HFFc6 (cell line): ENCODE measurements at regions not wholly inside any gene's neighbourhood (a gene's known extent, or its start where the extent isn't known, plus 50 kb on each side); places are given as distances from the start of the nearest gene placed in this dataset.

Experiments
- DNase-seq: peaks from one replicate; pipeline ENCODE4 v3.0.0-alpha.2; 2018
- H3K27ac Mint-ChIP-seq: 2 replicates; pipeline ENCODE4 v1.8.0; 2020; ENCODE audit warnings: mild to moderate bottlenecking, mixed read lengths
- H3K27me3 Mint-ChIP-seq: 2 replicates; pipeline ENCODE4 v1.8.0; 2021; ENCODE audit warnings: mild to moderate bottlenecking, moderate library complexity, mixed read lengths; ENCODE audit not compliant: insufficient read depth
- H3K36me3 Mint-ChIP-seq: 2 replicates; pipeline ENCODE4 v1.8.0; 2021; ENCODE audit warnings: low read depth, mixed read lengths
- H3K4me1 Mint-ChIP-seq: 2 replicates; pipeline ENCODE4 v1.8.0; 2020; ENCODE audit warnings: low read depth, mixed read lengths
- H3K4me3 Mint-ChIP-seq: 2 replicates; pipeline ENCODE4 v1.8.0; 2020; ENCODE audit warnings: mild to moderate bottlenecking, moderate library complexity, mixed read lengths
- H3K9me3 Mint-ChIP-seq: 2 replicates; pipeline ENCODE4 v1.8.0; 2020; ENCODE audit warnings: mild to moderate bottlenecking, mixed read lengths
- TF ChIP-seq, protein P1 (sequence below): fragments of 200-600 bp; sonication (generic); IDR thresholded peaks from 2 replicates; pipeline ENCODE4 v1.5.0; 2021; ENCODE audit warnings: antibody characterized with exemption, mild to moderate bottlenecking

DNA sequence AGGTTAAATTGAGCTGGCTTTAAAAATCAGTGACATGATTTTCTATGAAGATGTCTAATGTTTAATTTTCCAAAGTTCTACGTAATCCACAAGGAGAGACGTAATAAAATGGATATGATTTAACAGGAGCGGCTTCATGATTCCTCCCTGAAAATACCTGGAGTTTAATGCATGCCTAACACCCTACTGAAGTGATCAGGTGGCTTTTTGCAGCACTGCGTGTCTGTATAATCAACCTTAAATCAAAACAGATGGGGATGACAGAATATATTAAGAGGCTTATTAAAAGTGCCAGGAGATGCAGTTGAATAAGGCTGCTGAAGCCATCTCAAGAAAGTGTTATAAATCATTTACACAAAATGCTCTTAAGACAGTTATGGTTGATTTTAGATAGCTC is 112.4 kb upstream of the TLR3 start:
- H3K27ac Mint-ChIP-seq = no peak overlapping the region
- H3K4me1 Mint-ChIP-seq = no peaks in the 10 kb centered on the region
- no peaks in the 10 kb centered on the region for H3K36me3 Mint-ChIP-seq
- H3K9me3 Mint-ChIP-seq = no peaks in the 10 kb centered on the region
- H3K27me3 Mint-ChIP-seq = peaks cover 22% of the 10 kb centered on the region
- no peak overlapping the region for H3K4me3 Mint-ChIP-seq
- TF ChIP-seq, protein P1, sequence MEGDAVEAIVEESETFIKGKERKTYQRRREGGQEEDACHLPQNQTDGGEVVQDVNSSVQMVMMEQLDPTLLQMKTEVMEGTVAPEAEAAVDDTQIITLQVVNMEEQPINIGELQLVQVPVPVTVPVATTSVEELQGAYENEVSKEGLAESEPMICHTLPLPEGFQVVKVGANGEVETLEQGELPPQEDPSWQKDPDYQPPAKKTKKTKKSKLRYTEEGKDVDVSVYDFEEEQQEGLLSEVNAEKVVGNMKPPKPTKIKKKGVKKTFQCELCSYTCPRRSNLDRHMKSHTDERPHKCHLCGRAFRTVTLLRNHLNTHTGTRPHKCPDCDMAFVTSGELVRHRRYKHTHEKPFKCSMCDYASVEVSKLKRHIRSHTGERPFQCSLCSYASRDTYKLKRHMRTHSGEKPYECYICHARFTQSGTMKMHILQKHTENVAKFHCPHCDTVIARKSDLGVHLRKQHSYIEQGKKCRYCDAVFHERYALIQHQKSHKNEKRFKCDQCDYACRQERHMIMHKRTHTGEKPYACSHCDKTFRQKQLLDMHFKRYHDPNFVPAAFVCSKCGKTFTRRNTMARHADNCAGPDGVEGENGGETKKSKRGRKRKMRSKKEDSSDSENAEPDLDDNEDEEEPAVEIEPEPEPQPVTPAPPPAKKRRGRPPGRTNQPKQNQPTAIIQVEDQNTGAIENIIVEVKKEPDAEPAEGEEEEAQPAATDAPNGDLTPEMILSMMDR = no peak
- no peak for DNase-seq

DNA sequence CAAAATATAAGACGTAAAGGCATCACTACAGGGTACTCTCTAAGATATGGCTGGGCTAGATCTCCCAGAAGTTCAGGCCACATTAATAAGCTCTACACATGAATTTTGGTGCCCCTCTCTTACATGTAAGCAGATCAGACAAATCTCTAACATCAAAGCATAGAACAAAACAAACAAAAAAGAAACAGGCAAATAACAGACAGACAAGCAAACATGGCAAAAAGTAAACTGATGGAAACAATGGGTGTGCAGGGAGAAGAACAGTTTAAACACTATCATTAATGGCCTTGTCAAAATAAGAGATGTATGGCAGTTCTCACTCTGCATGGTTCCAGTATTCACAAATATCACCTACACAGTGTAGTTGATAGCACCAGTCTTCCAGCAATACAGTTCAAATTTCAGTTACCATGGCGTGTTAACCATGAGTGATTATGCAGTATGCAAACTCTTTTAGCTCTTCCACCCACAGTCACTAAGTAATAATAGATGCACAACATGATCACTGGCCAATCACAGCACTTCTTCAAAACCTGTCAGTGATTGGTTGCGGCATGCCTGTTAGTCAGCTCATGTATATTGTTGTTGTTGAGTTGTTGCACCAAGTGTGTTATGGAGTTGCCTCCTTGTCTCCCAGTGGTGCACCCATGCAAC is 110.7 kb upstream of the TLR3 start:
- Mint-ChIP-seq H3K4me3 (no peak overlapping the region), H3K4me1 (no peaks in the 10 kb centered on the region), H3K27me3 (peaks cover 18% of the 10 kb centered on the region), H3K36me3 (no peaks in the 10 kb centered on the region), H3K27ac (no peak overlapping the region), H3K9me3 (no peaks in the 10 kb centered on the region)
- TF ChIP-seq, protein P1 = no peak
- DNase-seq = no peak

DNA sequence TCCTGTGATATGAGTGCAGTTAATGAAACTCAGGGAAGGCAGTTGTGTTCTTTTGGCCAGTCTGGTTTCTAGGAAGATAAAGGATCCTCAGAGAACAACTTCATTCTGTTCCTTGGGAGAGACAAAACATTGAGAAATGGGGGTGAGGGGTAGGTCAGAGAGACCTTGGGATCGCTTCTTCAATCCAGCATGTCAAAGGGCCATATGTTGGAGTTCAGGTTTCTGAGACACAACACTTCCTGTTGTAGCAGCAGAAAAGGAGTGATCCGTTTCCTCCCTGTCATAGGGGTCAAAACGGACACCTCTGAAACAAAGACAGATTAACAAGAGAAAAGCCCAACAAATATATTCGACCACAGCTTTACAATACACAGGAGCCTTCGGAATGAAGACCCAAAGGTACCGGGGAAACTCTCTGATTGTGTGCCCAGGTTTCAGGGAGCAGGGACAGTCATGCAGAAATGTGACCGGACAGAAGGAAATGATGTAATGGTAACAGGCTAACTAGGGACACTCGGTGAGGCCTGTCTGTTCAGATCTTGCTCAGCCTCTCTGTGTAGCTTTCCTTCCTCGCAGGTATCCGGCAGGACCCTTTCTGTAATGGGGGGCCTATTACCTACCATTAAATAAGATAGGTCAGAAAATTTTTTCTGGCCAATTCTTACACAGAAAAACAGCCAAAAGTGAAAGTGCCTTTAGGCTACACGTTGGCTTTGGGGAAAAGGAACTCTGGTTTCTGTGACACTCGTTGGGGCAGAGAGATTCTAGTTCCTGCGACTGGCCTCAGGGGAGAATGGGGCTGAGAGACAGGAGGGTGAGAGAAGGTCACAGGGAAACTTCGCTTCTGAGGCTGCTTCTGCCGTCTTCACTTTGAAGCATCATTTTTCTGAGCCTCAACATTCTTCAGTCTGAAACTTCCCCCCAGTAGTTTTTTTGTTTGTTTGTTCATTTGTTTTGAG is 103.3 kb upstream of the TLR3 start:
- H3K27ac Mint-ChIP-seq = peak overlapping the region; percentile 52
- TF ChIP-seq, protein P1 = no peak
- no peaks in the 10 kb centered on the region for H3K9me3 Mint-ChIP-seq
- H3K27me3 Mint-ChIP-seq = peaks cover 2% of the 10 kb centered on the region; the same call in 1 of the 2 replicates
- no peaks in the 10 kb centered on the region for H3K36me3 Mint-ChIP-seq
- DNase-seq = no peak
- peak overlapping the region; percentile 67 for H3K4me3 Mint-ChIP-seq
- H3K4me1 Mint-ChIP-seq = peaks cover 25% of the 10 kb centered on the region

DNA sequence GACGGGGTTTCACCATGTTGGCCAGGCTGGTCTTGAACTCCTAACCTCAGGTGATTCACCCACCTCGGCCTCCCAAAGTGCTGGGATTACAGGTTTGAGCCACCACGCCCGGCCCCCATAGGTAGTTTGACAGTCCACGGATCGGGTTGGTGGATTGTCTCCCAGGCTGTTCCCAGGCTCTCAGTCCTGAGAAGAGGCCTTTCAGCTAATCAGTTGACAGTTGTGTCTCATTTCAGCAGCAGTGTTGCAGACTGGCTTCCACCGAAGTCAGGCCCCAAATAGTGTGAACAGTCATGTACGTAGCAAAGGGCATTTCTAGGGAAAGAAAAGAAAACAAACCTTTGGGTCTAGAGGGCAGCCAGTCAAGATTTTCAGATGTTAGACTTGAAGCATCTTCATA is 102.4 kb upstream of the TLR3 start:
- TF ChIP-seq, protein P1 = no peak
- no peaks in the 10 kb centered on the region for H3K36me3 Mint-ChIP-seq
- peak overlapping the region; percentile 67 for H3K4me3 Mint-ChIP-seq
- H3K4me1 Mint-ChIP-seq = peaks cover 25% of the 10 kb centered on the region
- no peak for DNase-seq
- H3K27ac Mint-ChIP-seq = peak overlapping the region; percentile 52; the same call in 1 of the 2 replicates
- H3K27me3 Mint-ChIP-seq = peaks cover 2% of the 10 kb centered on the region; the same call in 1 of the 2 replicates
- H3K9me3 Mint-ChIP-seq = no peaks in the 10 kb centered on the region

DNA sequence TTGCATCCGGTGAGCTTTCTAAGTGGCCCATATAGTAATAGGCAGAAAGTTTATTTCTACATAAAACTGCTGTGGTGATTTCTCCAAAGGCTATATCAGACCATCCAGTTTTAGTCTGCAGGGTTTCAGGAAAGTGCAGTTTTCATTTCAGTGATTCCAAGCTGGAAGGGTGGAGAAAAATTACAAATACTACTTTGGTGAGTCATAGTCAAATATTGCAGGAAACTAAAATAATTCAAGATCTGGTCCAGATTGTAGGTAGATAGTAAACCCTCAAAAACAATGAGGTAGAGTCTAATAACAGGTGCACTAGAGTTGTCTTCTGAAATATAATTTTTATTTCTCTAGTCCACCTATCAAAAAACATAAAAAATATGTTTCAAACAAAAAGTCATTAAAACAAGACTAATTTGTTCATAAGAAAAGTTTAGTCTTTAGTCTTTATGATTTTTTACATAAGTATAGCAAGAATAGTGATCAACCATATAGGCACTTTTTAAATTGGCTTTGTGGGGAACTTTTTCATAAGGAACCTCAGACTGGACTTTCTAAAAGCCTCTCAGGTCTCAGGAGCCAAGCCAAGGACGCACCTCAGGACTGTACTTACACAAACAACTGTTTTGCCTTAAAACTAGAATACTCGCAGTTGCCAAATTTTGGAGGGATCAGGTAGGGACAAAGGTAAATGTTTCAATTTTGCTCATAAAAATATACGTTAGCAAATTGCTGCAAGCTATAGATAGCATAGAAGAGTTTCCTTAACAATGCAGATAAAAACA is 101.8 kb upstream of the TLR3 start:
- Mint-ChIP-seq H3K4me3 (no peak overlapping the region), H3K36me3 (no peaks in the 10 kb centered on the region), H3K27ac (no peak overlapping the region), H3K9me3 (no peaks in the 10 kb centered on the region), H3K4me1 (peaks cover 25% of the 10 kb centered on the region), H3K27me3 (peaks cover 4% of the 10 kb centered on the region)
- DNase-seq = no peak
- TF ChIP-seq, protein P1 = no peak
